NCI-H1930 (cell line): ENCODE measurements at regions not wholly inside any gene's neighbourhood (a gene's known extent, or its start where the extent isn't known, plus 50 kb on each side); places are given as distances from the start of the nearest gene placed in this dataset.
A peak's percentile ranks its signal among the peaks of the same experiment; 100 is the strongest.
"Not testable (repeated sequence)": the region's sequence is repeated elsewhere in the genome, so short reads cannot be mapped to it uniquely, and the experiment has no call there.

Source experiments
- DNase-seq, 2 experiments: peaks; one replicate each; lab custom pipeline; 2025; lab: John Stamatoyannopoulos, UW

- DNase-seq, result no peak
These were observed 1284.5 kb downstream of the SLITRK1 start for GRCh38 chr13:82597747-82598146.

- no peak for DNase-seq
These were observed 1289.0 kb downstream of the SLITRK1 start for GRCh38 chr13:82593239-82593638.

GRCh38 chr13:82571653-82572052 lies 1310.6 kb downstream of the SLITRK1 start:
- no peak for DNase-seq

- no peak for DNase-seq
These were observed 1312.7 kb downstream of the SLITRK1 start for GRCh38 chr13:82569581-82569980.

GRCh38 chr13:82566864-82567263 lies 1315.4 kb downstream of the SLITRK1 start:
- no peak for DNase-seq

GRCh38 chr13:82565201-82565600 lies 1317.1 kb downstream of the SLITRK1 start:
- no peak for DNase-seq

- no peak for DNase-seq
These were observed 1321.4 kb downstream of the SLITRK1 start for GRCh38 chr13:82560889-82561288.

- no peak for DNase-seq
These were observed 1359.4 kb downstream of the SLITRK1 start for GRCh38 chr13:82522872-82523271.

- DNase-seq, result no peak
These were observed 1375.4 kb downstream of the SLITRK1 start for GRCh38 chr13:82506805-82507414.

- no peak for DNase-seq
These were observed 1380.4 kb downstream of the SLITRK1 start for GRCh38 chr13:82501834-82502233.

GRCh38 chr13:82480415-82480814 lies 1401.9 kb downstream of the SLITRK1 start:
- DNase-seq, result no peak

GRCh38 chr13:82477436-82477835 lies 1404.8 kb downstream of the SLITRK1 start:
- no peak for DNase-seq

- no peak for DNase-seq
These were observed 1414.6 kb downstream of the SLITRK1 start for GRCh38 chr13:82467626-82468025.

- not testable (repeated sequence) for DNase-seq
These were observed 1422.7 kb downstream of the SLITRK1 start for GRCh38 chr13:82459575-82459974.

- DNase-seq, result peak; percentile 6 to 14
These were observed 1424.1 kb downstream of the SLITRK1 start for GRCh38 chr13:82458169-82458568.

- not testable (repeated sequence) for DNase-seq
These were observed 1424.7 kb downstream of the SLITRK1 start for GRCh38 chr13:82457548-82457947.

- no peak for DNase-seq
These were observed 1434.7 kb downstream of the SLITRK1 start for GRCh38 chr13:82447416-82448077.

GRCh38 chr13:82439159-82439904 lies 1442.9 kb downstream of the SLITRK1 start:
- no peak for DNase-seq

GRCh38 chr13:82438320-82438719 lies 1444.0 kb downstream of the SLITRK1 start:
- no peak for DNase-seq

- DNase-seq, result peak in 1 of 2 experiments; percentile 5
These were observed 1446.1 kb downstream of the SLITRK1 start for GRCh38 chr13:82436099-82436585.

- no peak for DNase-seq
These were observed 1449.3 kb downstream of the SLITRK1 start for GRCh38 chr13:82432949-82433348.

GRCh38 chr13:82412749-82413148 lies 1469.5 kb downstream of the SLITRK1 start:
- no peak for DNase-seq

- no peak for DNase-seq
These were observed 1475.0 kb downstream of the SLITRK1 start for GRCh38 chr13:82407321-82407720.
